CD14-positive monocyte (primary cell): ENCODE measurements at regions not wholly inside any gene's neighbourhood (a gene's known extent, or its start where the extent isn't known, plus 50 kb on each side); places are given as distances from the start of the nearest gene placed in this dataset.

ENCODE experiments used
- DNase-seq, 3 donors: peaks; one replicate each; pipeline ENCODE4 v3.0.0-alpha.2; 2011 to 2022
- H2AFZ ChIP-seq: 2 replicates; pipeline ENCODE4 v1.6.0; 2012; ENCODE audit warnings: mild to moderate bottlenecking, low read depth, low read length, inconsistent platforms; ENCODE audit not compliant: insufficient read depth, poor library complexity, severe bottlenecking
- H3K27ac ChIP-seq, 2 donors: 1 replicate in 1 of 2; 2 replicates in 1 of 2; pipeline ENCODE4 v1.5.1; 2012 to 2013; ENCODE audit warnings: low read length in 2 of 2, control low read depth in 1 of 2, inconsistent platforms in 1 of 2, low read depth in 1 of 2, mild to moderate bottlenecking in 1 of 2
- H3K27me3 ChIP-seq, 2 donors: one replicate each; pipeline versions ENCODE4 v1.6.0 to v1.6.1; 2011 to 2013; ENCODE audit warnings: low read length in 2 of 2; ENCODE audit not compliant: control insufficient read depth in 2 of 2, insufficient read depth in 2 of 2
- H3K36me3 ChIP-seq, 2 donors: replicated peaks in 1 of 2; 1 replicate in 1 of 2; 2 replicates in 1 of 2; pipeline versions ENCODE4 v1.5.1 to v1.6.1; 2012 to 2013; ENCODE audit warnings: low read length in 2 of 2, control low read depth in 1 of 2, inconsistent platforms in 1 of 2, mild to moderate bottlenecking in 1 of 2; ENCODE audit not compliant: insufficient read depth in 2 of 2, control insufficient read depth in 1 of 2
- H3K4me1 ChIP-seq, 2 donors: 1 replicate in 1 of 2; 2 replicates in 1 of 2; pipeline versions ENCODE4 v1.5.1 to v1.6.1; 2012 to 2013; ENCODE audit warnings: low read length in 2 of 2, control low read depth in 1 of 2, inconsistent platforms in 1 of 2, mild to moderate bottlenecking in 1 of 2, moderate library complexity in 1 of 2; ENCODE audit not compliant: insufficient read depth in 2 of 2, control insufficient read depth in 1 of 2
- H3K4me2 ChIP-seq: replicated peaks from 2 replicates; pipeline ENCODE3; 2012; ENCODE audit warnings: low read length, moderate library complexity, mild to moderate bottlenecking; ENCODE audit not compliant: poor library complexity, severe bottlenecking; ENCODE audit errors: extremely low read depth
- H3K4me3 ChIP-seq, 3 experiments: fragments of 200-600 bp in 1 of 3; sonication (generic) in 1 of 3; replicated peaks in 1 of 3; 1 replicate in 2 of 3; 2 replicates in 1 of 3; pipeline ENCODE4 v1.5.1; 2011 to 2013; ENCODE audit warnings: low read length in 3 of 3, mild to moderate bottlenecking in 3 of 3, control low read depth in 2 of 3, low read depth in 2 of 3, inconsistent platforms in 1 of 3, moderate library complexity in 1 of 3
- H3K79me2 ChIP-seq: 2 replicates; pipeline ENCODE4 v1.6.0; 2012; ENCODE audit warnings: mild to moderate bottlenecking, control low read depth, inconsistent platforms, low read length, moderate library complexity; ENCODE audit not compliant: insufficient read depth
- H3K9ac ChIP-seq: 2 replicates; pipeline ENCODE4 v1.6.0; 2017; ENCODE audit warnings: low read length, mild to moderate bottlenecking; ENCODE audit not compliant: insufficient read depth, poor library complexity, severe bottlenecking
- H3K9me3 ChIP-seq, 2 donors: replicated peaks in 1 of 2; 1 replicate in 1 of 2; 2 replicates in 1 of 2; pipeline versions ENCODE4 v1.5.1 to v1.6.1; 2012 to 2013; ENCODE audit warnings: low read length in 2 of 2, control low read depth in 1 of 2; ENCODE audit not compliant: control insufficient read depth in 1 of 2, insufficient read depth in 1 of 2
- H4K20me1 ChIP-seq: 2 replicates; pipeline ENCODE4 v1.6.0; 2012; ENCODE audit warnings: mild to moderate bottlenecking, low read length, control low read depth, moderate library complexity; ENCODE audit not compliant: insufficient read depth
- H3K27ac Mint-ChIP-seq, 7 donors: one replicate each; pipeline ENCODE4 v1.8.0; 2020; ENCODE audit warnings: mild to moderate bottlenecking in 7 of 7, mixed read lengths in 7 of 7, moderate library complexity in 6 of 7, inconsistent platforms in 2 of 7
- H3K27me3 Mint-ChIP-seq, 3 donors: one replicate each; pipeline ENCODE4 v1.8.0; 2021 to 2022; ENCODE audit warnings: low read depth in 3 of 3, mild to moderate bottlenecking in 3 of 3, mixed read lengths in 3 of 3, moderate library complexity in 3 of 3, inconsistent platforms in 1 of 3
- H3K36me3 Mint-ChIP-seq, 2 donors: one replicate each; pipeline ENCODE4 v1.8.0; 2020; ENCODE audit warnings: mixed read lengths in 2 of 2, inconsistent platforms in 1 of 2, mild to moderate bottlenecking in 1 of 2
- H3K4me1 Mint-ChIP-seq: one replicate; pipeline ENCODE4 v1.8.0; 2020; ENCODE audit warnings: mild to moderate bottlenecking, mixed read lengths
- H3K4me3 Mint-ChIP-seq, 2 donors: one replicate each; pipeline ENCODE4 v1.8.0; 2020; ENCODE audit warnings: mild to moderate bottlenecking in 2 of 2, mixed read lengths in 2 of 2, moderate library complexity in 1 of 2
- H3K9me3 Mint-ChIP-seq, 7 donors: one replicate each; pipeline ENCODE4 v1.8.0; 2020 to 2022; ENCODE audit warnings: mixed read lengths in 7 of 7, mild to moderate bottlenecking in 6 of 7, moderate library complexity in 6 of 7, inconsistent platforms in 2 of 7
- CTCF ChIP-seq: fragments of 200-600 bp; IDR thresholded peaks from one replicate; pipeline ENCODE4 v1.8.0; 2022; ENCODE audit warnings: antibody characterized with exemption, mild to moderate bottlenecking
- WGBS: methylation state at CpG from one replicate; pipeline ENCODE4 v1.1.5; 2013; ENCODE audit warnings: missing lambda C conversion rate; ENCODE audit not compliant: insufficient coverage; 5-methylcytosine and 5-hydroxymethylcytosine counted together
- intact Hi-C, 2 donors: fragments of 100-400 bp; cut with micrococcal nuclease; formaldehyde crosslinking; loops; one replicate each; pipeline versions ENCODE4 v1.15.0 to v1.15.1; 2023

- Histone ChIP-seq H3K4me2 (no peak overlapping the region), H3K79me2 (no peaks in the 10 kb centered on the region), H4K20me1 (no peaks in the 10 kb centered on the region), H3K9ac (no peak overlapping the region), H3K36me3 (no peaks in the 10 kb centered on the region), H3K4me1 (no peaks in the 10 kb centered on the region), H3K9me3 (no peaks in the 10 kb centered on the region), H2AFZ (no peak overlapping the region), H3K27me3 (no peaks in the 10 kb centered on the region), H3K4me3 (no peak overlapping the region), H3K27ac (no peak overlapping the region)
- Mint-ChIP-seq H3K4me1 (no peaks in the 10 kb centered on the region), H3K9me3 (peaks cover 0 to 4% (median 0%) of the 10 kb centered on the region in 7 donors), H3K36me3 (no peaks in the 10 kb centered on the region), H3K27ac (no peak overlapping the region), H3K27me3 (no peaks in the 10 kb centered on the region), H3K4me3 (no peak overlapping the region)
- no CpG with 5 or more reads among the region's 1 CpG for WGBS
- no peak for DNase-seq
- no peak for TF ChIP-seq CTCF
- intact Hi-C loops: no loop called here
These were observed 2128.3 kb upstream of the C9orf72 start for GRCh38 chr9:29701559-29701958.

- H3K9me3 Mint-ChIP-seq: peaks cover 0 to 4% (median 0%) of the 10 kb centered on the region in 7 donors
These were observed 2128.7 kb upstream of the C9orf72 start for GRCh38 chr9:29701971-29702370.

More at GRCh38 chr9:29701971-29702370, 2128.7 kb upstream of the C9orf72 start:
- no peaks in the 10 kb centered on the region for H3K27me3 ChIP-seq
- TF ChIP-seq CTCF: no peak
- Mint-ChIP-seq H3K27ac (no peak overlapping the region), H3K27me3 (no peaks in the 10 kb centered on the region), H3K4me1 (no peaks in the 10 kb centered on the region), H3K36me3 (no peaks in the 10 kb centered on the region), H3K4me3 (no peak overlapping the region)
- no peaks in the 10 kb centered on the region for H4K20me1 ChIP-seq
- no peak overlapping the region for H3K27ac ChIP-seq
- H3K36me3 ChIP-seq: no peaks in the 10 kb centered on the region
- no peaks in the 10 kb centered on the region for H3K4me1 ChIP-seq
- H3K4me2 ChIP-seq: no peak overlapping the region
- H3K9ac ChIP-seq: no peak overlapping the region
- H3K79me2 ChIP-seq: no peaks in the 10 kb centered on the region
- no peak overlapping the region for H3K4me3 ChIP-seq
- no peak overlapping the region for H2AFZ ChIP-seq
- intact Hi-C loops: no loop called here
- no peak for DNase-seq
- no peaks in the 10 kb centered on the region for H3K9me3 ChIP-seq
